HepG2 (cell line): ENCODE measurements at regions not wholly inside any gene's neighbourhood (a gene's known extent, or its start where the extent isn't known, plus 50 kb on each side); places are given as distances from the start of the nearest gene placed in this dataset.

Experiments used
- AHDC1 ChIP-seq: sonication (generic); formaldehyde crosslinking; IDR thresholded peaks from 2 replicates; pipeline ENCODE4 v1.5.1; 2020; ENCODE audit warnings: mild to moderate bottlenecking, missing genetic modification reagents, borderline replicate concordance
- ATF1 ChIP-seq: IDR thresholded peaks from 2 replicates; pipeline ENCODE4 v1.6.1; 2016; ENCODE audit warnings: mild to moderate bottlenecking, control low read depth
- ELF1 ChIP-seq: sonication (generic); formaldehyde crosslinking; IDR thresholded peaks from 2 replicates; pipeline ENCODE4 v1.4.0; 2020; ENCODE audit warnings: missing genetic modification reagents
- GPN1 ChIP-seq: sonication (generic); formaldehyde crosslinking; IDR thresholded peaks from 2 replicates; pipeline ENCODE4 v1.5.1; 2020; ENCODE audit warnings: missing genetic modification reagents, borderline replicate concordance
- HNF4A ChIP-seq: sonication (generic); formaldehyde crosslinking; IDR thresholded peaks from 2 replicates; pipeline ENCODE4 v1.4.0; 2020; ENCODE audit warnings: missing genetic modification reagents
- HNF4G ChIP-seq, 2 experiments: sonication (generic) in 1 of 2; formaldehyde crosslinking in 1 of 2; IDR thresholded peaks; 2 replicates each; pipeline versions ENCODE4 v1.4.0 to v1.6.1; 2011 to 2020; ENCODE audit warnings: borderline replicate concordance in 2 of 2, low read depth in 2 of 2, mild to moderate bottlenecking in 2 of 2, low read length in 1 of 2, missing genetic modification reagents in 1 of 2, moderate library complexity in 1 of 2
- IKZF1 ChIP-seq: fragments of 450-650 bp; IDR thresholded peaks from 2 replicates; pipeline ENCODE4 v1.7.1; 2016
- MEIS2 ChIP-seq: sonication (generic); formaldehyde crosslinking; IDR thresholded peaks from 2 replicates; pipeline ENCODE4 v1.9.0; 2021; ENCODE audit warnings: mild to moderate bottlenecking, missing genetic modification reagents
- RAD51 ChIP-seq: fragments of 450-650 bp; IDR thresholded peaks from 2 replicates; pipeline ENCODE4 v1.6.1; 2016; ENCODE audit warnings: borderline replicate concordance
- SP2 ChIP-seq: sonication (generic); formaldehyde crosslinking; IDR thresholded peaks from 2 replicates; pipeline ENCODE4 v1.5.1; 2020; ENCODE audit warnings: mild to moderate bottlenecking, missing genetic modification reagents
- TOE1 ChIP-seq: sonication (generic); formaldehyde crosslinking; IDR thresholded peaks from 2 replicates; pipeline ENCODE4 v1.4.0; 2020; ENCODE audit warnings: mild to moderate bottlenecking, missing genetic modification reagents
- XRCC5 ChIP-seq: fragments of 200-400 bp; formaldehyde crosslinking; optimal IDR thresholded peaks from 2 replicates; pipeline ENCODE3; 2017; ENCODE audit warnings: mild to moderate bottlenecking, low read length
- ZEB1 ChIP-seq: IDR thresholded peaks from 2 replicates; pipeline ENCODE4 v1.6.1; 2012; ENCODE audit warnings: mild to moderate bottlenecking, low read depth, inconsistent platforms; ENCODE audit not compliant: insufficient replicate concordance
- ZNF160 ChIP-seq: sonication (generic); formaldehyde crosslinking; IDR thresholded peaks from 2 replicates; pipeline ENCODE4 v1.8.0; 2022; ENCODE audit warnings: mild to moderate bottlenecking, inconsistent platforms, missing genetic modification reagents
- ZNF230 ChIP-seq: sonication (generic); formaldehyde crosslinking; IDR thresholded peaks from 2 replicates; pipeline ENCODE4 v1.4.0; 2020; ENCODE audit warnings: mild to moderate bottlenecking, missing genetic modification reagents
- ZNF563 ChIP-seq: sonication (generic); formaldehyde crosslinking; IDR thresholded peaks from 2 replicates; pipeline ENCODE4 v1.8.0; 2022; ENCODE audit warnings: mild to moderate bottlenecking, moderate library complexity, missing genetic modification reagents
- ZNF619 ChIP-seq: sonication (generic); formaldehyde crosslinking; IDR thresholded peaks from 2 replicates; pipeline ENCODE4 v1.4.0; 2020; ENCODE audit warnings: mild to moderate bottlenecking, missing genetic modification reagents
- ZNF660 ChIP-seq: sonication (generic); formaldehyde crosslinking; IDR thresholded peaks from 2 replicates; pipeline ENCODE4 v1.5.1; 2020; ENCODE audit warnings: mild to moderate bottlenecking, low read depth, missing genetic modification reagents, borderline replicate concordance
- TF ChIP-seq, protein P1 (sequence below): sonication (generic); formaldehyde crosslinking; IDR thresholded peaks from 2 replicates; pipeline ENCODE4 v1.4.0; 2020; ENCODE audit warnings: mild to moderate bottlenecking, missing genetic modification reagents, borderline replicate concordance
- TF ChIP-seq, protein P2 (sequence below): sonication (generic); formaldehyde crosslinking; conservative IDR thresholded peaks from 2 replicates; pipeline ENCODE4 v1.8.0; 2022; ENCODE audit warnings: missing genetic modification reagents
- TF ChIP-seq, protein P3 (sequence below): IDR thresholded peaks from 2 replicates; pipeline ENCODE4 v1.6.1; 2016; ENCODE audit warnings: control low read depth

DNA sequence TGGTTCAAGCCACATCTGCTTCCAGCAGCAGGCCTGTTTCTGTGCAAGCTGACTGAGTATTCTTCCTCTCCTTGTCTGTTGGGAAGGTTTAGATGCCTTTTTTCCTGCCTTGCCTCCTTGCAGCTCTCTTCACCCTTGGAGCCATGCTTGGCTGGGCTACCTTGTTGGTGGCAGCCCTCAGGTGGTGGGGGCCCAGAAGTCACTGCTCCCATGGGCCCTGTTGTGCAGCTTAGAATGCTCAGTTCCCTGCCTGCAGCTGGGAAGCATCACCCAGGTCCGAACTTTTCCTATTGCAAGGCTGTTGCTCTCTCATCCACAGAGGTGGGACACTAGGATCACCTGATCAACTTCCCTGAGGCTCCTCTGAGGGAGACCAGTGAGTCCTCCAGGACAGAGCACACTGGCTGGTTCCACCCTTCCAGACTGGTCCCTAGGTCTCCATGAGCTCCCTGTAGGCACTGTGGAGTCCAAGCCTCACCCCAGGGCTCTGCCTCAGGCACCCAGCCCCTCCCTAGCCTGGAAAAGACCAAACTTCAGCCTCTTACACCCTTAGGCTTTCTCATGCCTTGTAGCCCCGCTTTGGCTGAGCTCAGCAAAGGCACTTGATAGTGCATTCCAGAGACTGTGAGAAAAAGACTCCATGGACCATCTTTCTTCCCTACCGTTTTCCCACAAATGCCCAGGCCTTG is 219.3 kb upstream of the SH3BP4 start (continued):
- TF ChIP-seq, protein P1, sequence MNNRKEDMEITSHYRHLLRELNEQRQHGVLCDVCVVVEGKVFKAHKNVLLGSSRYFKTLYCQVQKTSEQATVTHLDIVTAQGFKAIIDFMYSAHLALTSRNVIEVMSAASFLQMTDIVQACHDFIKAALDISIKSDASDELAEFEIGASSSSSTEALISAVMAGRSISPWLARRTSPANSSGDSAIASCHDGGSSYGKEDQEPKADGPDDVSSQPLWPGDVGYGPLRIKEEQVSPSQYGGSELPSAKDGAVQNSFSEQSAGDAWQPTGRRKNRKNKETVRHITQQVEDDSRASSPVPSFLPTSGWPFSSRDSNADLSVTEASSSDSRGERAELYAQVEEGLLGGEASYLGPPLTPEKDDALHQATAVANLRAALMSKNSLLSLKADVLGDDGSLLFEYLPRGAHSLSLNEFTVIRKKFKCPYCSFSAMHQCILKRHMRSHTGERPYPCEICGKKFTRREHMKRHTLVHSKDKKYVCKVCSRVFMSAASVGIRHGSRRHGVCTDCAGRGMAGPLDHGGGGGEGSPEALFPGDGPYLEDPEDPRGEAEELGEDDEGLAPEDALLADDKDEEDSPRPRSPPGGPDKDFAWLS (CRISPR knock-in tag): no peak
- no peak for TF ChIP-seq ZNF563 (CRISPR knock-in tag)
- TF ChIP-seq ZNF660 (CRISPR knock-in tag): no peak
- TF ChIP-seq ZNF160: no peak
- TF ChIP-seq, protein P2, sequence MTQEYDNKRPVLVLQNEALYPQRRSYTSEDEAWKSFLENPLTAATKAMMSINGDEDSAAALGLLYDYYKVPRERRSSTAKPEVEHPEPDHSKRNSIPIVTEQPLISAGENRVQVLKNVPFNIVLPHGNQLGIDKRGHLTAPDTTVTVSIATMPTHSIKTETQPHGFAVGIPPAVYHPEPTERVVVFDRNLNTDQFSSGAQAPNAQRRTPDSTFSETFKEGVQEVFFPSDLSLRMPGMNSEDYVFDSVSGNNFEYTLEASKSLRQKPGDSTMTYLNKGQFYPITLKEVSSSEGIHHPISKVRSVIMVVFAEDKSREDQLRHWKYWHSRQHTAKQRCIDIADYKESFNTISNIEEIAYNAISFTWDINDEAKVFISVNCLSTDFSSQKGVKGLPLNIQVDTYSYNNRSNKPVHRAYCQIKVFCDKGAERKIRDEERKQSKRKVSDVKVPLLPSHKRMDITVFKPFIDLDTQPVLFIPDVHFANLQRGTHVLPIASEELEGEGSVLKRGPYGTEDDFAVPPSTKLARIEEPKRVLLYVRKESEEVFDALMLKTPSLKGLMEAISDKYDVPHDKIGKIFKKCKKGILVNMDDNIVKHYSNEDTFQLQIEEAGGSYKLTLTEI (CRISPR knock-in tag): no peak
- no peak for TF ChIP-seq RAD51
- TF ChIP-seq GPN1: no peak
- no peak for TF ChIP-seq MEIS2 (CRISPR knock-in tag)
- TF ChIP-seq, protein P3, sequence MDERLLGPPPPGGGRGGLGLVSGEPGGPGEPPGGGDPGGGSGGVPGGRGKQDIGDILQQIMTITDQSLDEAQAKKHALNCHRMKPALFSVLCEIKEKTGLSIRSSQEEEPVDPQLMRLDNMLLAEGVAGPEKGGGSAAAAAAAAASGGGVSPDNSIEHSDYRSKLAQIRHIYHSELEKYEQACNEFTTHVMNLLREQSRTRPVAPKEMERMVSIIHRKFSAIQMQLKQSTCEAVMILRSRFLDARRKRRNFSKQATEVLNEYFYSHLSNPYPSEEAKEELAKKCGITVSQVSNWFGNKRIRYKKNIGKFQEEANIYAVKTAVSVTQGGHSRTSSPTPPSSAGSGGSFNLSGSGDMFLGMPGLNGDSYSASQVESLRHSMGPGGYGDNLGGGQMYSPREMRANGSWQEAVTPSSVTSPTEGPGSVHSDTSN (CRISPR knock-in tag): no peak
- peak; percentile 10 for TF ChIP-seq XRCC5
- no peak for TF ChIP-seq ZEB1
- TF ChIP-seq ATF1 (CRISPR knock-in tag): no peak
- no peak for TF ChIP-seq ZNF619
- TF ChIP-seq AHDC1: no peak
- no peak for TF ChIP-seq SP2 (CRISPR knock-in tag)
- TF ChIP-seq HNF4A: no peak
- no peak for TF ChIP-seq TOE1 (CRISPR knock-in tag)
- TF ChIP-seq IKZF1: no peak
- TF ChIP-seq ELF1 (CRISPR knock-in tag): no peak
- TF ChIP-seq ZNF230 (CRISPR knock-in tag): 0 out of 2 replicates have a peak, but pooled peaks have one; percentile 49
- no peak for TF ChIP-seq HNF4G (IDR thresholded peaks at IDR 0.05; ENCODE audit: borderline replicate concordance, low read depth, low read length)
- TF ChIP-seq HNF4G (CRISPR knock-in tag; IDR thresholded peaks at IDR 0.05; ENCODE audit: borderline replicate concordance, low read depth): no peak
